Retinal pigment epithelial cell (primary cell): ENCODE measurements at regions not wholly inside any gene's neighbourhood (a gene's known extent, or its start where the extent isn't known, plus 50 kb on each side); places are given as distances from the start of the nearest gene placed in this dataset.

Experiments
- DNase-seq: peaks from one replicate; pipeline ENCODE4 v3.0.0-alpha.2; 2010; ENCODE audit warnings: low read depth
- H3K4me3 ChIP-seq: 2 replicates; pipeline ENCODE4 v1.5.1; 2011; ENCODE audit warnings: mild to moderate bottlenecking, low read length, control low read depth, moderate library complexity
- CTCF ChIP-seq: conservative IDR thresholded peaks from 2 replicates; pipeline ENCODE4 v1.5.1; 2011; ENCODE audit warnings: low read depth, low read length, control low read depth, inconsistent platforms

DNA sequence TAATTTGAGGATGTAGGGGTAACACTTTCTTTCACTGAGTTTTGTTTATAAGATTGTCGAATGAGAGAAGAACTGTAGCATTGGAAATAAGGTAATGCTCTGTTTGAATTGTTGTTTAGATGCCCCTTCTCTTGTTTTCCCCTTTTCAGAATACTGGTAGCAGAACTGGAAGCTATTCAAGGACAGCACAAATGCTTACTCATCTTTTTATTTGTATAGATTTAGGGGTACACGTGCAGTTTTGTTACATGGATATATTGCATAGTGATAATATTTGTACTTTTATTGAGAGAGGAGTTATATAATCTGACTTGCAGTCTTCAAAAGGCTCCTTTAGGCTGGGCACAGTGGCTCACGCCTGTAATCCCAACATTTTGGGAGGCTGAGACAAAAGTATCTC, 145.4 kb upstream of the HAND2 start:
- TF ChIP-seq CTCF, result no peak
- no peak overlapping the region for H3K4me3 ChIP-seq

GRCh38 chr4:173669460-173670179, 139.6 kb upstream of the HAND2 start:
- TF ChIP-seq CTCF, result no peak
- no peak overlapping the region for H3K4me3 ChIP-seq
- no peak for DNase-seq

More for the DNA sequence above, 145.4 kb upstream of the HAND2 start:
- no peak for DNase-seq

GRCh38 chr4:173661001-173661400, 131.0 kb upstream of the HAND2 start:
- TF ChIP-seq CTCF, result no peak
- DNase-seq, result no peak
- no peak overlapping the region for H3K4me3 ChIP-seq

- no peak overlapping the region for H3K4me3 ChIP-seq
- no peak for DNase-seq
- no peak for TF ChIP-seq CTCF
Observed at GRCh38 chr4:173656898-173657297, 126.9 kb upstream of the HAND2 start.

DNA sequence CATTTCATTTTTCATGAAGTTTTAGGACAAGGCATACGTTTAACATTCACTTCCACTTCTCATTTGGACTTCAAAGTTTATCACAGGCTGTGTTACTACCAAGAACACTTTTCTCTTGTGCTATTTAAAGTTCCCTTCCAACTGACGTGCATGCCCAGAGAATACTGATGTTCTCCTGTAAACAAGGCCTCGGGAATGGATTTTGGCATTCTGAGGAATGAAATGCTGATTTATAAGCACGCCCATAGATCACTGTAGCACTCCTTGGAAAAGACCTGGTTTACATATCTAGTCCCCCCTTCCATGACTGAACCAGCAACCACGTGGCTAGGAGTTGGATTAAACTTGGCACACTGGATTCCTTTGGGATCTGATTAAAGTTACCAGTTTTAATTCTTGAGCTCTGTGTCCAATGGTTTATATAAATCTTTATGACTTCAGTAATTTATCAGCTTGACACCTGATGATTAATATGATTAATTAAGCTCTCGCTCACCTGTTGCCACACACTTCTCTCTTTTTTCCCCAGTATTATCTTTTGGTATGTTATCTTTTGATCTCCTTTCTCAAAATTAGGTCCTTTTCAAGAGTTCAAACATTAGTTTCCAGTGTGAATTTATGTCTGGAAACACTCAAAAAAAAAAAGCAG, 122.4 kb upstream of the HAND2 start:
- no peak for TF ChIP-seq CTCF
- no peak overlapping the region for H3K4me3 ChIP-seq
- no peak for DNase-seq

GRCh38 chr4:173651651-173652282, 121.7 kb upstream of the HAND2 start:
- no peak overlapping the region for H3K4me3 ChIP-seq
- DNase-seq, result no peak
- TF ChIP-seq CTCF, result no peak
